ENCODE measurements at regions not wholly inside any gene's neighbourhood (a gene's known extent, or its start where the extent isn't known, plus 50 kb on each side); places are given as distances from the start of the nearest gene placed in this dataset.

- DNase-seq = peak; percentile 7 to 18
Measured at GRCh38 chr5:142432369-142432863, 107.6 kb upstream of the SPRY4 start.

GRCh38 chr5:142428773-142429473 lies 104.1 kb upstream of the SPRY4 start:
- no peak for DNase-seq

- no peak for DNase-seq
Measured at GRCh38 chr5:142428036-142428772, 103.4 kb upstream of the SPRY4 start.

- no peak for DNase-seq
Measured at GRCh38 chr5:142427529-142427928, 102.7 kb upstream of the SPRY4 start.

- no peak for DNase-seq
Measured at GRCh38 chr5:142427015-142427364, 102.2 kb upstream of the SPRY4 start.

GRCh38 chr5:142426129-142427014 lies 101.6 kb upstream of the SPRY4 start:
- DNase-seq = no peak

- DNase-seq = no peak
Measured at GRCh38 chr5:142425286-142426065, 100.7 kb upstream of the SPRY4 start.

GRCh38 chr5:142422429-142422828 lies 97.6 kb upstream of the SPRY4 start:
- DNase-seq = no peak

GRCh38 chr5:142421621-142422397 lies 97.0 kb upstream of the SPRY4 start:
- DNase-seq = no peak

- no peak for DNase-seq
Measured at GRCh38 chr5:142421228-142421617, 96.4 kb upstream of the SPRY4 start.

- DNase-seq = no peak
Measured at GRCh38 chr5:142420561-142421227, 95.9 kb upstream of the SPRY4 start.

GRCh38 chr5:142412581-142412980 lies 87.8 kb upstream of the SPRY4 start:
- DNase-seq = no peak

GRCh38 chr5:142411656-142412425 lies 87.0 kb upstream of the SPRY4 start:
- DNase-seq = no peak

GRCh38 chr5:142411103-142411502 lies 86.3 kb upstream of the SPRY4 start:
- DNase-seq = no peak

- no peak for DNase-seq
Measured at GRCh38 chr5:142408981-142409481, 84.2 kb upstream of the SPRY4 start.

GRCh38 chr5:142408536-142408935 lies 83.7 kb upstream of the SPRY4 start:
- no peak for DNase-seq

GRCh38 chr5:142405814-142406395 lies 81.1 kb upstream of the SPRY4 start:
- DNase-seq = no peak

GRCh38 chr5:142405023-142405422 lies 80.2 kb upstream of the SPRY4 start:
- no peak for DNase-seq

- no peak for DNase-seq
Measured at GRCh38 chr5:142404046-142404477, 79.2 kb upstream of the SPRY4 start.

GRCh38 chr5:142403583-142403982 lies 78.8 kb upstream of the SPRY4 start:
- no peak for DNase-seq

All from SHP77 (cell line).